Gastrocnemius medialis (tissue), 4 donors: ENCODE measurements at regions not wholly inside any gene's neighbourhood (a gene's known extent, or its start where the extent isn't known, plus 50 kb on each side); places are given as distances from the start of the nearest gene placed in this dataset.

ENCODE experiments used
- POLR2A ChIP-seq, 2 donors: fragments of 450-650 bp; IDR thresholded peaks; one replicate each; pipeline ENCODE4 v1.6.1; 2017; ENCODE audit warnings: antibody characterized with exemption in 2 of 2, mild to moderate bottlenecking in 2 of 2, moderate library complexity in 2 of 2
- TF ChIP-seq, protein P1 (sequence below), 5 experiments: fragments of 450-650 bp in 3 of 5; fragments of 200-600 bp in 2 of 5; sonication (generic) in 2 of 5; IDR thresholded peaks in 4 of 5; conservative IDR thresholded peaks in 1 of 5; 1 replicate in 4 of 5; 2 replicates in 1 of 5; pipeline ENCODE4 v1.5.1; 2016 to 2019; ENCODE audit warnings: antibody characterized with exemption in 5 of 5, mild to moderate bottlenecking in 3 of 5, moderate library complexity in 3 of 5

DNA sequence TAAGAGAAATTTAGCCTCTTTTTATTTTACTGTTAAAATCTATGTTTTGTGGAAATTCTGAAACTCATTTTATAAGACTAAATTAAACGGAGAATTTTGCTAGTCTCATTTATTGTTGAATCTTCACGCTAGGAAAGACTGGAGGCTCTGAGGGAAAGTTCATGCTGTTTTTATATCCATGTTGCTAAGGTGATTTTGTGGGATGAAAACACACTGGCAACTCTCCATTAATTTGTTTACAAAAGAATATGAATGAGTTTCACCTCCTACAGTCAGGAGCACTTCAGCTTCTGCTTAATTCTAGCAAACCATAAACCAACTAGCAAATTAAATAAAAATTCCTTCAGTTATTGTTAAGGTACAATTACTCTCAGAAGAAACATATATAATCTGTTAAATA is 195.4 kb downstream of the RAP2B start:
- TF ChIP-seq POLR2A (IDR thresholded peaks at IDR 0.05): no peak
- TF ChIP-seq, protein P1, sequence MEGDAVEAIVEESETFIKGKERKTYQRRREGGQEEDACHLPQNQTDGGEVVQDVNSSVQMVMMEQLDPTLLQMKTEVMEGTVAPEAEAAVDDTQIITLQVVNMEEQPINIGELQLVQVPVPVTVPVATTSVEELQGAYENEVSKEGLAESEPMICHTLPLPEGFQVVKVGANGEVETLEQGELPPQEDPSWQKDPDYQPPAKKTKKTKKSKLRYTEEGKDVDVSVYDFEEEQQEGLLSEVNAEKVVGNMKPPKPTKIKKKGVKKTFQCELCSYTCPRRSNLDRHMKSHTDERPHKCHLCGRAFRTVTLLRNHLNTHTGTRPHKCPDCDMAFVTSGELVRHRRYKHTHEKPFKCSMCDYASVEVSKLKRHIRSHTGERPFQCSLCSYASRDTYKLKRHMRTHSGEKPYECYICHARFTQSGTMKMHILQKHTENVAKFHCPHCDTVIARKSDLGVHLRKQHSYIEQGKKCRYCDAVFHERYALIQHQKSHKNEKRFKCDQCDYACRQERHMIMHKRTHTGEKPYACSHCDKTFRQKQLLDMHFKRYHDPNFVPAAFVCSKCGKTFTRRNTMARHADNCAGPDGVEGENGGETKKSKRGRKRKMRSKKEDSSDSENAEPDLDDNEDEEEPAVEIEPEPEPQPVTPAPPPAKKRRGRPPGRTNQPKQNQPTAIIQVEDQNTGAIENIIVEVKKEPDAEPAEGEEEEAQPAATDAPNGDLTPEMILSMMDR (IDR thresholded peaks at IDR 0.05 in 4 of 5, conservative IDR thresholded peaks at IDR 0.05 in 1 of 5): no peak
